Mesendoderm (in vitro differentiated cells): ENCODE measurements at regions not wholly inside any gene's neighbourhood (a gene's known extent, or its start where the extent isn't known, plus 50 kb on each side); places are given as distances from the start of the nearest gene placed in this dataset.
"Not testable (repeated sequence)": the region's sequence is repeated elsewhere in the genome, so short reads cannot be mapped to it uniquely, and the experiment has no call there.

Source experiments
- DNase-seq: peaks from one replicate; pipeline ENCODE4 v3.0.0; 2013
- H2AK5ac ChIP-seq: 2 replicates; pipeline ENCODE4 v1.6.1; 2013; ENCODE audit warnings: low read length, inconsistent platforms
- H2BK120ac ChIP-seq: 2 replicates; pipeline ENCODE4 v1.6.1; 2013; ENCODE audit warnings: low read depth, mild to moderate bottlenecking, low read length, moderate library complexity, mixed read lengths
- H2BK15ac ChIP-seq: replicated peaks from 2 replicates; pipeline ENCODE4 v1.6.1; 2013; ENCODE audit warnings: low read depth, mild to moderate bottlenecking, moderate library complexity
- H2BK5ac ChIP-seq: 2 replicates; pipeline ENCODE4 v1.6.1; 2013; ENCODE audit warnings: low read length, inconsistent platforms
- H3K18ac ChIP-seq: 2 replicates; pipeline ENCODE4 v1.6.1; 2013; ENCODE audit warnings: mild to moderate bottlenecking, low read length, mixed read lengths
- H3K23ac ChIP-seq: one replicate; pipeline ENCODE4 v1.6.1; 2013; ENCODE audit warnings: low read length
- H3K27ac ChIP-seq: 2 replicates; pipeline ENCODE4 v1.5.1; 2013; ENCODE audit warnings: low read depth, mild to moderate bottlenecking, inconsistent platforms, low read length, moderate library complexity
- H3K27me3 ChIP-seq: 2 replicates; pipeline ENCODE4 v1.6.1; 2013; ENCODE audit warnings: low read length, control low read depth, mild to moderate bottlenecking, inconsistent platforms; ENCODE audit not compliant: insufficient read depth, poor library complexity
- H3K36me3 ChIP-seq: 2 replicates; pipeline ENCODE4 v1.6.1; 2013; ENCODE audit warnings: low read length, inconsistent platforms; ENCODE audit not compliant: control insufficient read depth, insufficient read depth
- H3K4ac ChIP-seq: one replicate; pipeline ENCODE4 v1.6.1; 2013; ENCODE audit warnings: low read depth, mild to moderate bottlenecking, low read length, moderate library complexity
- H3K4me1 ChIP-seq: 2 replicates; pipeline ENCODE4 v1.6.1; 2013; ENCODE audit warnings: low read depth, low read length, inconsistent platforms; ENCODE audit not compliant: control insufficient read depth
- H3K4me2 ChIP-seq: 2 replicates; pipeline ENCODE4 v1.6.1; 2013; ENCODE audit warnings: low read length
- H3K4me3 ChIP-seq: 2 replicates; pipeline ENCODE4 v1.5.1; 2013; ENCODE audit warnings: mild to moderate bottlenecking, low read length
- H3K56ac ChIP-seq: one replicate; pipeline ENCODE4 v1.6.1; 2013; ENCODE audit warnings: low read length
- H3K79me1 ChIP-seq: 2 replicates; pipeline ENCODE4 v1.6.1; 2013; ENCODE audit warnings: low read length, inconsistent platforms
- H3K79me2 ChIP-seq: 2 replicates; pipeline ENCODE4 v1.6.1; 2013; ENCODE audit warnings: mild to moderate bottlenecking, low read length; ENCODE audit not compliant: control insufficient read depth, insufficient read depth
- H3K9ac ChIP-seq: 2 replicates; pipeline ENCODE4 v1.6.1; 2013; ENCODE audit warnings: low read length, inconsistent platforms
- H4K5ac ChIP-seq: one replicate; pipeline ENCODE4 v1.6.1; 2013; ENCODE audit warnings: low read length
- H4K8ac ChIP-seq: one replicate; pipeline ENCODE4 v1.6.1; 2013; ENCODE audit warnings: low read depth, mild to moderate bottlenecking, control low read depth, low read length, moderate library complexity
- WGBS: extraction: QIAGEN DNeasy Blood & Tissue Kit; methylation state at CpG from one replicate; pipeline ENCODE4 v1.1.7; 2013; ENCODE audit warnings: low lambda C conversion rate, missing lambda C conversion rate; ENCODE audit not compliant: insufficient coverage; ENCODE audit errors: extremely low coverage; 5-methylcytosine and 5-hydroxymethylcytosine counted together

- no peak overlapping the region for H3K4me3 ChIP-seq
- no peaks in the 10 kb centered on the region for H3K27me3 ChIP-seq
- no peak overlapping the region for H4K8ac ChIP-seq
- H3K36me3 ChIP-seq: no peaks in the 10 kb centered on the region
- no peak overlapping the region for H3K27ac ChIP-seq
- H3K23ac ChIP-seq: no peak overlapping the region
- no peak overlapping the region for H3K56ac ChIP-seq
- no CpG with 5 or more reads among the region's 8 CpGs for WGBS
- no peak overlapping the region for H3K9ac ChIP-seq
- H3K4ac ChIP-seq: no peak overlapping the region
- no peak overlapping the region for H3K4me2 ChIP-seq
- H3K79me1 ChIP-seq: no peaks in the 10 kb centered on the region
- H2AK5ac ChIP-seq: no peak overlapping the region
- no peak overlapping the region for H2BK15ac ChIP-seq
- H2BK5ac ChIP-seq: no peak overlapping the region
- H2BK120ac ChIP-seq: no peak overlapping the region
- peak; percentile 26 for DNase-seq
- no peaks in the 10 kb centered on the region for H3K4me1 ChIP-seq
- no peak overlapping the region for H3K18ac ChIP-seq
- H3K79me2 ChIP-seq: no peaks in the 10 kb centered on the region
- no peak overlapping the region for H4K5ac ChIP-seq
Observed at GRCh38 chr6:126963077-126963809, 155.2 kb upstream of the RSPO3 start.

GRCh38 chr6:126967296-126968005 is 151.0 kb upstream of the RSPO3 start:
- no peak overlapping the region for H3K4ac ChIP-seq
- no peak overlapping the region for H2BK120ac ChIP-seq
- WGBS: no CpG with 5 or more reads among the region's 3 CpGs
- H3K79me2 ChIP-seq: no peaks in the 10 kb centered on the region
- no peak overlapping the region for H3K18ac ChIP-seq
- H2BK5ac ChIP-seq: no peak overlapping the region
- H3K9ac ChIP-seq: no peak overlapping the region
- H3K27me3 ChIP-seq: no peaks in the 10 kb centered on the region
- H2BK15ac ChIP-seq: no peak overlapping the region
- no peaks in the 10 kb centered on the region for H3K4me1 ChIP-seq
- H3K23ac ChIP-seq: no peak overlapping the region
- H3K27ac ChIP-seq: no peak overlapping the region
- no peak overlapping the region for H4K5ac ChIP-seq
- H3K36me3 ChIP-seq: no peaks in the 10 kb centered on the region
- no peak for DNase-seq
- H4K8ac ChIP-seq: no peak overlapping the region
- no peak overlapping the region for H3K56ac ChIP-seq
- H2AK5ac ChIP-seq: no peak overlapping the region
- H3K79me1 ChIP-seq: no peaks in the 10 kb centered on the region
- no peak overlapping the region for H3K4me2 ChIP-seq
- H3K4me3 ChIP-seq: no peak overlapping the region

- no peak overlapping the region for H3K23ac ChIP-seq
- no peak for DNase-seq
- no peaks in the 10 kb centered on the region for H3K4me1 ChIP-seq
- H2AK5ac ChIP-seq: no peak overlapping the region
- no peak overlapping the region for H3K4me3 ChIP-seq
- no peak overlapping the region for H2BK120ac ChIP-seq
- H3K56ac ChIP-seq: no peak overlapping the region
- H4K8ac ChIP-seq: no peak overlapping the region
- no peak overlapping the region for H3K4me2 ChIP-seq
- no peaks in the 10 kb centered on the region for H3K79me2 ChIP-seq
- no peaks in the 10 kb centered on the region for H3K36me3 ChIP-seq
- no peak overlapping the region for H3K4ac ChIP-seq
- no peak overlapping the region for H2BK15ac ChIP-seq
- WGBS: no CpG with 5 or more reads among the region's 2 CpGs
- no peaks in the 10 kb centered on the region for H3K27me3 ChIP-seq
- no peak overlapping the region for H4K5ac ChIP-seq
- H3K18ac ChIP-seq: no peak overlapping the region
- no peak overlapping the region for H2BK5ac ChIP-seq
- H3K79me1 ChIP-seq: no peaks in the 10 kb centered on the region
- no peak overlapping the region for H3K9ac ChIP-seq
- no peak overlapping the region for H3K27ac ChIP-seq
Observed at GRCh38 chr6:126976253-126976797, 142.1 kb upstream of the RSPO3 start.

- no peak overlapping the region for H2BK120ac ChIP-seq
- H2AK5ac ChIP-seq: no peak overlapping the region
- no peaks in the 10 kb centered on the region for H3K36me3 ChIP-seq
- H3K27me3 ChIP-seq: no peaks in the 10 kb centered on the region
- H4K5ac ChIP-seq: no peak overlapping the region
- peak; percentile 22 for DNase-seq
- no peak overlapping the region for H3K4ac ChIP-seq
- H3K56ac ChIP-seq: no peak overlapping the region
- H3K4me3 ChIP-seq: no peak overlapping the region
- H3K23ac ChIP-seq: no peak overlapping the region
- no peak overlapping the region for H2BK15ac ChIP-seq
- no peaks in the 10 kb centered on the region for H3K79me1 ChIP-seq
- H3K79me2 ChIP-seq: no peaks in the 10 kb centered on the region
- no peak overlapping the region for H3K9ac ChIP-seq
- WGBS: no CpG with 5 or more reads among the region's 4 CpGs
- H3K4me2 ChIP-seq: no peak overlapping the region
- H3K18ac ChIP-seq: no peak overlapping the region
- H3K4me1 ChIP-seq: no peaks in the 10 kb centered on the region
- H2BK5ac ChIP-seq: no peak overlapping the region
- no peak overlapping the region for H4K8ac ChIP-seq
- H3K27ac ChIP-seq: no peak overlapping the region
Observed at GRCh38 chr6:126983779-126984178, 134.7 kb upstream of the RSPO3 start.

GRCh38 chr6:126988125-126988524 is 130.3 kb upstream of the RSPO3 start:
- not testable (repeated sequence) for H3K27ac ChIP-seq, H3K18ac ChIP-seq, H3K4me1 ChIP-seq, H2AK5ac ChIP-seq, H2BK15ac ChIP-seq, H4K5ac ChIP-seq, DNase-seq, H3K79me1 ChIP-seq, H3K9ac ChIP-seq, H3K56ac ChIP-seq, H3K79me2 ChIP-seq, H2BK120ac ChIP-seq, H2BK5ac ChIP-seq, H3K27me3 ChIP-seq, H3K4me2 ChIP-seq, H3K36me3 ChIP-seq, H3K23ac ChIP-seq, H4K8ac ChIP-seq, H3K4me3 ChIP-seq, H3K4ac ChIP-seq
- WGBS: no CpG with 5 or more reads among the region's 1 CpG
